HG02642 (cell line): ENCODE measurements at regions not wholly inside any gene's neighbourhood (a gene's known extent, or its start where the extent isn't known, plus 50 kb on each side); places are given as distances from the start of the nearest gene placed in this dataset.
"Not testable (repeated sequence)": the region's sequence is repeated elsewhere in the genome, so short reads cannot be mapped to it uniquely, and the experiment has no call there.

ENCODE experiments used
- ATAC-seq: cut with Tn5 transposase; IDR thresholded peaks from one replicate; pipeline ENCODE4 v1.9.1; 2021; ENCODE audit warnings: mild to moderate bottlenecking; ENCODE audit not compliant: unreplicated experiment, poor library complexity

- no peak for ATAC-seq
These were observed 57.1 kb downstream of the GRIN2B start for GRCh38 chr12:13924286-13924685.

GRCh38 chr12:13918897-13919296, 62.5 kb downstream of the GRIN2B start:
- no peak for ATAC-seq

GRCh38 chr12:13915096-13915495, 66.3 kb downstream of the GRIN2B start:
- no peak for ATAC-seq

- ATAC-seq: no peak
These were observed 68.0 kb downstream of the GRIN2B start for GRCh38 chr12:13913371-13913770.

- no peak for ATAC-seq
These were observed 69.4 kb downstream of the GRIN2B start for GRCh38 chr12:13911756-13912554.

GRCh38 chr12:13905794-13906193, 75.6 kb downstream of the GRIN2B start:
- ATAC-seq: no peak

- no peak for ATAC-seq
These were observed 80.7 kb downstream of the GRIN2B start for GRCh38 chr12:13900718-13901117.

- ATAC-seq: not testable (repeated sequence)
These were observed 83.0 kb downstream of the GRIN2B start for GRCh38 chr12:13898387-13898786.

GRCh38 chr12:13897811-13898210, 83.6 kb downstream of the GRIN2B start:
- no peak for ATAC-seq

- ATAC-seq: no peak
These were observed 85.3 kb downstream of the GRIN2B start for GRCh38 chr12:13896063-13896626.

- ATAC-seq: no peak
These were observed 89.5 kb downstream of the GRIN2B start for GRCh38 chr12:13891902-13892301.

- ATAC-seq: no peak
These were observed 90.5 kb downstream of the GRIN2B start for GRCh38 chr12:13890943-13891342.

GRCh38 chr12:13887779-13888388, 93.5 kb downstream of the GRIN2B start:
- no peak for ATAC-seq

- ATAC-seq: no peak
These were observed 99.2 kb downstream of the GRIN2B start for GRCh38 chr12:13882176-13882575.

- ATAC-seq: no peak
These were observed 100.8 kb downstream of the GRIN2B start for GRCh38 chr12:13880613-13881012.

GRCh38 chr12:13875744-13876143, 105.7 kb downstream of the GRIN2B start:
- no peak for ATAC-seq

- no peak for ATAC-seq
These were observed 111.1 kb downstream of the GRIN2B start for GRCh38 chr12:13870255-13870654.

GRCh38 chr12:13864081-13864673, 117.2 kb downstream of the GRIN2B start:
- peak; percentile 92 for ATAC-seq

GRCh38 chr12:13857750-13858149, 123.7 kb downstream of the GRIN2B start:
- ATAC-seq: no peak

- no peak for ATAC-seq
These were observed 127.9 kb downstream of the GRIN2B start for GRCh38 chr12:13853471-13853870.

GRCh38 chr12:13851828-13852227, 129.6 kb downstream of the GRIN2B start:
- ATAC-seq: no peak
